Left kidney (tissue), 1 donor: ENCODE measurements at regions not wholly inside any gene's neighbourhood (a gene's known extent, or its start where the extent isn't known, plus 50 kb on each side); places are given as distances from the start of the nearest gene placed in this dataset.

Experiments used
- DNase-seq: peaks from one replicate; pipeline ENCODE4 v3.0.0-alpha.2; 2013

- DNase-seq = no peak
Observed at GRCh38 chr3:150063237-150063636, 92.5 kb upstream of the PFN2 start.

- no peak for DNase-seq
Observed at GRCh38 chr3:150062492-150062891, 91.8 kb upstream of the PFN2 start.

GRCh38 chr3:150061288-150062024 lies 90.8 kb upstream of the PFN2 start:
- no peak for DNase-seq

GRCh38 chr3:150059729-150060128 lies 89.0 kb upstream of the PFN2 start:
- DNase-seq = no peak

GRCh38 chr3:150059241-150059640 lies 88.5 kb upstream of the PFN2 start:
- no peak for DNase-seq

- DNase-seq = no peak
Observed at GRCh38 chr3:150057227-150057626, 86.5 kb upstream of the PFN2 start.

- no peak for DNase-seq
Observed at GRCh38 chr3:150055332-150055731, 84.6 kb upstream of the PFN2 start.

GRCh38 chr3:150054635-150055034 lies 83.9 kb upstream of the PFN2 start:
- DNase-seq = no peak

GRCh38 chr3:150050510-150050909 lies 79.8 kb upstream of the PFN2 start:
- DNase-seq = no peak

- no peak for DNase-seq
Observed at GRCh38 chr3:150049317-150049716, 78.6 kb upstream of the PFN2 start.

- no peak for DNase-seq
Observed at GRCh38 chr3:150041877-150042276, 71.2 kb upstream of the PFN2 start.

GRCh38 chr3:150040097-150040496 lies 69.4 kb upstream of the PFN2 start:
- DNase-seq = no peak

- no peak for DNase-seq
Observed at GRCh38 chr3:150038830-150039229, 68.1 kb upstream of the PFN2 start.

GRCh38 chr3:150036780-150037179 lies 66.1 kb upstream of the PFN2 start:
- DNase-seq = no peak

- no peak for DNase-seq
Observed at GRCh38 chr3:150035910-150036612, 65.4 kb upstream of the PFN2 start.

- DNase-seq = no peak
Observed at GRCh38 chr3:150035301-150035779, 64.6 kb upstream of the PFN2 start.

- DNase-seq = no peak
Observed at GRCh38 chr3:150033721-150034120, 63.0 kb upstream of the PFN2 start.

GRCh38 chr3:150030841-150031240 lies 60.1 kb upstream of the PFN2 start:
- DNase-seq = no peak

GRCh38 chr3:150023239-150023636 lies 52.5 kb upstream of the PFN2 start:
- no peak for DNase-seq

GRCh38 chr3:150022381-150023238 lies 51.9 kb upstream of the PFN2 start:
- DNase-seq = no peak

- no peak for DNase-seq
Observed at GRCh38 chr3:150020527-150020926, 49.8 kb upstream of the PFN2 start.
